IMR-90 (cell line): ENCODE measurements at regions not wholly inside any gene's neighbourhood (a gene's known extent, or its start where the extent isn't known, plus 50 kb on each side); places are given as distances from the start of the nearest gene placed in this dataset.
A peak's percentile ranks its signal among the peaks of the same experiment; 100 is the strongest.

Experiments
- ATAC-seq: fragments of 200-7000 bp; cut with Tn5 transposase; 2 replicates; pipeline ENCODE4 v1.9.1; 2020; ENCODE audit warnings: low read depth, mild to moderate bottlenecking, moderate library complexity
- BruUV-seq: library from RNA; stranded (reverse); fragments of 400-500 nt; replicated peaks from 2 replicates; lab custom pipeline; 2021; lab: Mats Ljungman, UMichigan
- CTCF ChIA-PET: fragments of 300-600 bp; formaldehyde crosslinking; extraction: SDS; loops from one replicate; lab custom pipeline; 2021; ENCODE audit warnings: antibody characterized with exemption; lab: Yijun Ruan, JAX
- POLR2A ChIA-PET: fragments of 300-600 bp; sonication (Branson Sonifier 250); formaldehyde crosslinking; loops from one replicate; lab custom pipeline; 2022; ENCODE audit warnings: antibody characterized with exemption; ENCODE audit not compliant: unreplicated experiment; lab: Charles Lee
- DNase-seq: peaks from one replicate; pipeline ENCODE4 v3.0.0; 2013
- H2AFZ ChIP-seq: replicated peaks from 2 replicates; pipeline ENCODE3; 2013; ENCODE audit warnings: low read length, mild to moderate bottlenecking; ENCODE audit not compliant: poor library complexity
- H2AK5ac ChIP-seq: 2 replicates; pipeline ENCODE4 v1.6.1; 2013; ENCODE audit warnings: low read depth, low read length, inconsistent platforms
- H2AK9ac ChIP-seq: replicated peaks from 2 replicates; pipeline ENCODE3; 2013; ENCODE audit warnings: mild to moderate bottlenecking, low read depth, low read length, moderate library complexity; ENCODE audit not compliant: poor library complexity
- H2BK120ac ChIP-seq: 2 replicates; pipeline ENCODE4 v1.6.1; 2013; ENCODE audit warnings: low read depth, low read length, inconsistent platforms
- H2BK15ac ChIP-seq: 3 replicates; pipeline ENCODE4 v1.6.1; 2013; ENCODE audit warnings: low read depth, low read length, inconsistent platforms
- H2BK20ac ChIP-seq: 2 replicates; pipeline ENCODE4 v1.6.1; 2013; ENCODE audit warnings: low read depth, mild to moderate bottlenecking, inconsistent platforms, low read length, moderate library complexity
- H2BK5ac ChIP-seq: 2 replicates; pipeline ENCODE4 v1.6.1; 2013; ENCODE audit warnings: mild to moderate bottlenecking, low read depth, low read length, inconsistent platforms; ENCODE audit not compliant: poor library complexity, severe bottlenecking
- H3K14ac ChIP-seq: replicated peaks from 2 replicates; pipeline ENCODE4 v1.6.1; 2013; ENCODE audit warnings: low read depth, low read length, inconsistent platforms
- H3K18ac ChIP-seq: 2 replicates; pipeline ENCODE4 v1.6.1; 2013; ENCODE audit warnings: low read depth, low read length, control low read depth
- H3K23ac ChIP-seq: 2 replicates; pipeline ENCODE4 v1.6.1; 2013; ENCODE audit warnings: low read depth, low read length, inconsistent platforms
- H3K27ac ChIP-seq: 2 replicates; pipeline ENCODE4 v1.5.1; 2013; ENCODE audit warnings: mild to moderate bottlenecking, control low read depth, low read length; ENCODE audit not compliant: insufficient read depth
- H3K27me3 ChIP-seq: 2 replicates; pipeline ENCODE4 v1.6.1; 2013; ENCODE audit warnings: low read length; ENCODE audit not compliant: control insufficient read depth, insufficient read depth
- H3K36me3 ChIP-seq: 2 replicates; pipeline ENCODE4 v1.6.1; 2013; ENCODE audit warnings: low read length, mixed read lengths; ENCODE audit not compliant: control insufficient read depth, insufficient read depth
- H3K4ac ChIP-seq: 2 replicates; pipeline ENCODE4 v1.6.1; 2013; ENCODE audit warnings: low read depth, low read length, inconsistent platforms
- H3K4me1 ChIP-seq: 2 replicates; pipeline ENCODE4 v1.6.1; 2013; ENCODE audit warnings: low read length, mixed read lengths; ENCODE audit not compliant: control insufficient read depth, insufficient read depth
- H3K4me2 ChIP-seq: 2 replicates; pipeline ENCODE4 v1.6.1; 2013; ENCODE audit warnings: low read depth, mild to moderate bottlenecking, control low read depth, low read length, moderate library complexity
- H3K4me3 ChIP-seq: 2 replicates; pipeline ENCODE4 v1.5.1; 2013; ENCODE audit warnings: low read depth, mild to moderate bottlenecking, control low read depth, low read length, moderate library complexity; ENCODE audit not compliant: insufficient read depth
- H3K56ac ChIP-seq: 2 replicates; pipeline ENCODE4 v1.6.1; 2013; ENCODE audit warnings: low read length, inconsistent platforms; ENCODE audit not compliant: insufficient read depth; ENCODE audit errors: extremely low read depth
- H3K79me1 ChIP-seq, 2 experiments: 2 replicates each; pipeline ENCODE4 v1.6.1; 2013; ENCODE audit warnings: low read length in 2 of 2, inconsistent platforms in 1 of 2, low read depth in 1 of 2
- H3K9ac ChIP-seq: 2 replicates; pipeline ENCODE4 v1.6.1; 2013; ENCODE audit warnings: low read depth, low read length, control low read depth
- H3K9me1 ChIP-seq: 2 replicates; pipeline ENCODE4 v1.6.1; 2013; ENCODE audit warnings: low read length, inconsistent platforms; ENCODE audit not compliant: insufficient read depth
- H3K9me3 ChIP-seq: 2 replicates; pipeline ENCODE4 v1.6.1; 2013; ENCODE audit warnings: low read length; ENCODE audit not compliant: control insufficient read depth, insufficient read depth
- H4K20me1 ChIP-seq: 2 replicates; pipeline ENCODE4 v1.6.1; 2013; ENCODE audit warnings: low read length, inconsistent platforms; ENCODE audit not compliant: insufficient read depth
- H4K5ac ChIP-seq: 2 replicates; pipeline ENCODE4 v1.6.1; 2013; ENCODE audit warnings: mild to moderate bottlenecking, low read depth, low read length, control low read depth
- H4K8ac ChIP-seq, 2 experiments: 2 replicates each; pipeline ENCODE4 v1.6.1; 2013; ENCODE audit warnings: low read depth in 2 of 2, low read length in 2 of 2, control low read depth in 1 of 2, inconsistent platforms in 1 of 2
- H4K91ac ChIP-seq: 2 replicates; pipeline ENCODE4 v1.6.1; 2013; ENCODE audit warnings: low read depth, low read length, inconsistent platforms; ENCODE audit not compliant: insufficient read depth
- BHLHE40 ChIP-seq: fragments of 150-350 bp; IDR thresholded peaks from 2 replicates; pipeline ENCODE4 v1.6.1; 2016; ENCODE audit warnings: mild to moderate bottlenecking, low read depth, low read length
- CEBPB ChIP-seq: IDR thresholded peaks from 2 replicates; pipeline ENCODE4 v1.6.1; 2012; ENCODE audit warnings: low read depth, low read length, improper control_type of control experiment
- CHD1 ChIP-seq: IDR thresholded peaks from 2 replicates; pipeline ENCODE4 v1.6.1; 2012; ENCODE audit warnings: low read depth, low read length, improper control_type of control experiment
- CTCF ChIP-seq: conservative IDR thresholded peaks from 2 replicates; pipeline ENCODE4 v1.5.1; 2012; ENCODE audit warnings: mild to moderate bottlenecking, low read depth, low read length, improper control_type of control experiment
- ELK1 ChIP-seq: fragments of 150-350 bp; IDR thresholded peaks from 2 replicates; pipeline ENCODE4 v1.6.1; 2016; ENCODE audit warnings: low read depth, mild to moderate bottlenecking, low read length, moderate library complexity, borderline replicate concordance
- FOS ChIP-seq: fragments of 150-350 bp; IDR thresholded peaks from 2 replicates; pipeline ENCODE4 v1.6.1; 2016; ENCODE audit warnings: low read depth, low read length
- MAFK ChIP-seq: IDR thresholded peaks from 2 replicates; pipeline ENCODE4 v1.6.1; 2012; ENCODE audit warnings: low read depth, low read length, improper control_type of control experiment
- MAZ ChIP-seq: IDR thresholded peaks from 2 replicates; pipeline ENCODE4 v1.6.1; 2012; ENCODE audit warnings: low read depth, mild to moderate bottlenecking, low read length, improper control_type of control experiment, moderate library complexity, borderline replicate concordance
- MXI1 ChIP-seq: IDR thresholded peaks from 2 replicates; pipeline ENCODE4 v1.6.1; 2012; ENCODE audit warnings: low read depth, mild to moderate bottlenecking, low read length, moderate library complexity, borderline replicate concordance
- NFE2L2 ChIP-seq: fragments of 150-350 bp; IDR thresholded peaks from 2 replicates; pipeline ENCODE4 v1.6.1; 2016; ENCODE audit warnings: low read depth, mild to moderate bottlenecking, low read length
- POLR2A ChIP-seq: IDR thresholded peaks from 2 replicates; pipeline ENCODE4 v1.6.1; 2012; ENCODE audit warnings: mild to moderate bottlenecking, low read depth, low read length
- RAD21 ChIP-seq: IDR thresholded peaks from 2 replicates; pipeline ENCODE4 v1.6.1; 2012; ENCODE audit warnings: low read length, improper control_type of control experiment
- RCOR1 ChIP-seq: IDR thresholded peaks from 2 replicates; pipeline ENCODE4 v1.6.1; 2012; ENCODE audit warnings: mild to moderate bottlenecking, low read length, improper control_type of control experiment; ENCODE audit not compliant: insufficient replicate concordance
- RFX5 ChIP-seq: IDR thresholded peaks from 2 replicates; pipeline ENCODE4 v1.8.0; 2012; ENCODE audit warnings: low read depth, mild to moderate bottlenecking, low read length, moderate library complexity
- SMC3 ChIP-seq: fragments of 150-350 bp; IDR thresholded peaks from 2 replicates; pipeline ENCODE4 v1.6.1; 2016; ENCODE audit warnings: low read depth, mild to moderate bottlenecking, antibody characterized with exemption, low read length, moderate library complexity
- USF2 ChIP-seq: fragments of 150-350 bp; IDR thresholded peaks from 2 replicates; pipeline ENCODE4 v1.6.1; 2017; ENCODE audit warnings: mild to moderate bottlenecking, antibody characterized with exemption, low read length, low read depth
- WGBS, 2 experiments: methylation state at CpG; one replicate each; pipeline versions ENCODE4 v1.1.5 to v1.1.7; 2013; ENCODE audit warnings: missing lambda C conversion rate in 2 of 2; ENCODE audit not compliant: insufficient read length in 1 of 2; ENCODE audit errors: extremely low coverage in 2 of 2; 5-methylcytosine and 5-hydroxymethylcytosine counted together
- dilution Hi-C: fragments of 300-500 bp; cut with HindIII; formaldehyde crosslinking; loops from one replicate; pipeline ENCODE4 v1.14.3; 2018; ENCODE audit warnings: low sequenced_read_pairs; ENCODE audit not compliant: unreplicated experiment
- in situ Hi-C: fragments of 300-500 bp; cut with MboI; formaldehyde crosslinking; loops from 3 replicates; pipeline ENCODE4 v1.14.3; 2019; ENCODE audit warnings: low sequenced_read_pairs, inconsistent platforms, mixed read lengths
- intact Hi-C: fragments of 100-400 bp; cut with micrococcal nuclease; formaldehyde crosslinking; loops from 2 replicates; pipeline ENCODE4 v1.10.0; 2022

- Histone ChIP-seq H3K14ac (no peak overlapping the region), H4K20me1 (no peaks in the 10 kb centered on the region), H3K9me3 (no peaks in the 10 kb centered on the region), H2BK120ac (no peak overlapping the region), H4K8ac (no peak overlapping the region), H3K27me3 (no peaks in the 10 kb centered on the region), H2BK20ac (no peak overlapping the region), H3K9me1 (no peaks in the 10 kb centered on the region), H3K36me3 (no peaks in the 10 kb centered on the region), H2AK5ac (no peak overlapping the region), H3K27ac (no peak overlapping the region), H3K18ac (no peak overlapping the region), H3K4ac (no peak overlapping the region), H3K23ac (no peak overlapping the region), H2AK9ac (no peak overlapping the region), H3K4me1 (no peaks in the 10 kb centered on the region), H4K91ac (no peak overlapping the region), H3K79me1 (no peaks in the 10 kb centered on the region), H3K4me3 (no peak overlapping the region), H4K5ac (no peak overlapping the region), H2BK5ac (peak overlapping the region; percentile 61), H3K4me2 (no peak overlapping the region; the same call in 1 of the 2 replicates), H2AFZ (no peak overlapping the region), H3K9ac (no peak overlapping the region), H2BK15ac (no peak overlapping the region), H3K56ac (no peak overlapping the region)
- peak; percentile 19 for DNase-seq
- ChIA-PET POLR2A (no interaction called here), CTCF (no interaction called here)
- TF ChIP-seq FOS (no peak), SMC3 (no peak), POLR2A (no peak), USF2 (no peak), CHD1 (no peak), NFE2L2 (no peak), MAZ (no peak), BHLHE40 (no peak), CTCF (no peak), MAFK (no peak), ELK1 (no peak), CEBPB (no peak), RCOR1 (no peak), MXI1 (no peak), RAD21 (no peak), RFX5 (no peak)
- in situ Hi-C loops, result no loop called here
- no CpG with 5 or more reads among the region's 3 CpGs for WGBS, 2 experiments
- dilution Hi-C loops, result no loop called here
- no TSS peak for BruUV-seq
- intact Hi-C loops, result loop anchor here (1.0 to 5.0 kb wide), 2 partner anchors 37 to 147 kb away; no protein-coding TSS in a partner anchor
- peak; percentile 14; the same call in 1 of the 2 replicates for ATAC-seq
These were observed 146.4 kb upstream of the COL11A1 start for GRCh38 chr1:103254691-103255090.
